ENCODE measurements at regions not wholly inside any gene's neighbourhood (a gene's known extent, or its start where the extent isn't known, plus 50 kb on each side); places are given as distances from the start of the nearest gene placed in this dataset.
"Not testable (repeated sequence)": the region's sequence is repeated elsewhere in the genome, so short reads cannot be mapped to it uniquely, and the experiment has no call there.

DNA sequence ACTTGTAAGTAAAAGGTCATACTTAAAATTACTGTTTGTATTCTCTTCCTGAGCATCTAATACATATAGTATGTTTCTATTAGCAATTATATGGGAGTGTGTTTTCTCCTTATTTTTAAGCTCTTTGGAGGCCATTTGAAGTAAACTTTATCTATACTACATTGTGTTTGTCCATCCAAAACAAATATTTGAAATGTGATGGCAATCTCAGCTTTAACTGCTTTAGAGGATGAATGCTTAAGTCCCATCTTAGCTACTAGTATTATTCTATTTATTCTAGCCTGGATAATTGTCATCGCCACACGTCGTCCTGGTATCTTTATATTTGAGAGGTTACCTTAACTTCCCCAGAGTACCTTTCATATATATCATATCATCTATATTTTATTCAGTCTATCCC, 335.8 kb downstream of the NAF1 start:
- Histone ChIP-seq H3K4me1 (ENCODE audit: control insufficient read depth, insufficient read depth, low read length) (no peaks in the 10 kb centered on the region), H3K4me3 (ENCODE audit: low read depth in 2 of 2, low read length in 2 of 2) (no peak overlapping the region), H3K36me3 (ENCODE audit: control insufficient read depth, insufficient read depth, low read length) (no peaks in the 10 kb centered on the region), H3K27me3 (ENCODE audit: control insufficient read depth, insufficient read depth, low read length) (no peaks in the 10 kb centered on the region), H3K27ac (ENCODE audit: low read length) (no peak overlapping the region), H3K9me3 (ENCODE audit: control insufficient read depth, insufficient read depth, low read depth, low read length) (no peaks in the 10 kb centered on the region)
- ChIA-PET CTCF (no interaction called here), POLR2A (no interaction called here)
- no peak for DNase-seq (ENCODE audit: low read depth, low spot score)
- no peak for ATAC-seq
- TF ChIP-seq TCF7L2 (IDR thresholded peaks at IDR 0.05; ENCODE audit: low read depth, low read length) (no peak), POLR2AphosphoS5 (IDR thresholded peaks at IDR 0.05; ENCODE audit: low read depth, low read length) (no peak)
- TF ChIP-seq, protein P1, sequence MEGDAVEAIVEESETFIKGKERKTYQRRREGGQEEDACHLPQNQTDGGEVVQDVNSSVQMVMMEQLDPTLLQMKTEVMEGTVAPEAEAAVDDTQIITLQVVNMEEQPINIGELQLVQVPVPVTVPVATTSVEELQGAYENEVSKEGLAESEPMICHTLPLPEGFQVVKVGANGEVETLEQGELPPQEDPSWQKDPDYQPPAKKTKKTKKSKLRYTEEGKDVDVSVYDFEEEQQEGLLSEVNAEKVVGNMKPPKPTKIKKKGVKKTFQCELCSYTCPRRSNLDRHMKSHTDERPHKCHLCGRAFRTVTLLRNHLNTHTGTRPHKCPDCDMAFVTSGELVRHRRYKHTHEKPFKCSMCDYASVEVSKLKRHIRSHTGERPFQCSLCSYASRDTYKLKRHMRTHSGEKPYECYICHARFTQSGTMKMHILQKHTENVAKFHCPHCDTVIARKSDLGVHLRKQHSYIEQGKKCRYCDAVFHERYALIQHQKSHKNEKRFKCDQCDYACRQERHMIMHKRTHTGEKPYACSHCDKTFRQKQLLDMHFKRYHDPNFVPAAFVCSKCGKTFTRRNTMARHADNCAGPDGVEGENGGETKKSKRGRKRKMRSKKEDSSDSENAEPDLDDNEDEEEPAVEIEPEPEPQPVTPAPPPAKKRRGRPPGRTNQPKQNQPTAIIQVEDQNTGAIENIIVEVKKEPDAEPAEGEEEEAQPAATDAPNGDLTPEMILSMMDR (IDR thresholded peaks at IDR 0.05): no peak
- TF ChIP-seq, protein P2, sequence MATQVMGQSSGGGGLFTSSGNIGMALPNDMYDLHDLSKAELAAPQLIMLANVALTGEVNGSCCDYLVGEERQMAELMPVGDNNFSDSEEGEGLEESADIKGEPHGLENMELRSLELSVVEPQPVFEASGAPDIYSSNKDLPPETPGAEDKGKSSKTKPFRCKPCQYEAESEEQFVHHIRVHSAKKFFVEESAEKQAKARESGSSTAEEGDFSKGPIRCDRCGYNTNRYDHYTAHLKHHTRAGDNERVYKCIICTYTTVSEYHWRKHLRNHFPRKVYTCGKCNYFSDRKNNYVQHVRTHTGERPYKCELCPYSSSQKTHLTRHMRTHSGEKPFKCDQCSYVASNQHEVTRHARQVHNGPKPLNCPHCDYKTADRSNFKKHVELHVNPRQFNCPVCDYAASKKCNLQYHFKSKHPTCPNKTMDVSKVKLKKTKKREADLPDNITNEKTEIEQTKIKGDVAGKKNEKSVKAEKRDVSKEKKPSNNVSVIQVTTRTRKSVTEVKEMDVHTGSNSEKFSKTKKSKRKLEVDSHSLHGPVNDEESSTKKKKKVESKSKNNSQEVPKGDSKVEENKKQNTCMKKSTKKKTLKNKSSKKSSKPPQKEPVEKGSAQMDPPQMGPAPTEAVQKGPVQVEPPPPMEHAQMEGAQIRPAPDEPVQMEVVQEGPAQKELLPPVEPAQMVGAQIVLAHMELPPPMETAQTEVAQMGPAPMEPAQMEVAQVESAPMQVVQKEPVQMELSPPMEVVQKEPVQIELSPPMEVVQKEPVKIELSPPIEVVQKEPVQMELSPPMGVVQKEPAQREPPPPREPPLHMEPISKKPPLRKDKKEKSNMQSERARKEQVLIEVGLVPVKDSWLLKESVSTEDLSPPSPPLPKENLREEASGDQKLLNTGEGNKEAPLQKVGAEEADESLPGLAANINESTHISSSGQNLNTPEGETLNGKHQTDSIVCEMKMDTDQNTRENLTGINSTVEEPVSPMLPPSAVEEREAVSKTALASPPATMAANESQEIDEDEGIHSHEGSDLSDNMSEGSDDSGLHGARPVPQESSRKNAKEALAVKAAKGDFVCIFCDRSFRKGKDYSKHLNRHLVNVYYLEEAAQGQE (IDR thresholded peaks at IDR 0.05; ENCODE audit: insufficient read depth in 1 of 2, low read depth in 2 of 2, low read length in 1 of 2): no peak
- no TSS peak for BruUV-seq (replicated peaks)
- intact Hi-C loops (cut with micrococcal nuclease; ENCODE audit: unreplicated experiment): no loop called here
- in situ Hi-C loops (cut with HindIII; ENCODE audit: low pct_unique_long_range_greater_than_20kb, low sequenced_read_pairs): no loop called here

DNA sequence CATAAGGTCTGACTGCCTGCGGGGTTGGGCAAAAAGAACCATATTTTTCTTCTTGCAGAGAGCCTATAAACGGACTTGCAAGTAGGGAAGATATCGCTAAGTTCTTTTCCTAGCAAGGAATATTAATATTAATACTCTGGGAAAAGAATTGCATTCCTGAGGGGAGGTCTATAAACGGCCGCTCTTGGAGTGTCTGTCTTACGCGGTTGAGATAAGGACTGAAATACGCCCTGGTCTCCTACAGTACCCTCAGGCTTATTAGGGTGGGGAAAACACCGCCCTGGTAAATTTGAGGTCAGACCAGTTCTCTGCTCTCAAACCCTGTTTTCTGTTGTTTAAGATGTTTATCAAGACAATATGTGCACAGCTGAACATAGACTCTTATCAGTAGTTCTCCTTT, 349.3 kb downstream of the NAF1 start:
- H3K9me3 ChIP-seq (ENCODE audit: control insufficient read depth, insufficient read depth, low read depth, low read length); in situ Hi-C loops (cut with HindIII; ENCODE audit: low pct_unique_long_range_greater_than_20kb, low sequenced_read_pairs); BruUV-seq (replicated peaks); H3K4me1 ChIP-seq (ENCODE audit: control insufficient read depth, insufficient read depth, low read length); ATAC-seq; H3K27ac ChIP-seq (ENCODE audit: low read length); intact Hi-C loops (cut with micrococcal nuclease; ENCODE audit: unreplicated experiment); DNase-seq (ENCODE audit: low read depth, low spot score); CTCF ChIA-PET; POLR2A ChIA-PET; H3K36me3 ChIP-seq (ENCODE audit: control insufficient read depth, insufficient read depth, low read length); H3K4me3 ChIP-seq (ENCODE audit: low read depth in 2 of 2, low read length in 2 of 2); H3K27me3 ChIP-seq (ENCODE audit: control insufficient read depth, insufficient read depth, low read length): not testable (repeated sequence)

DNA sequence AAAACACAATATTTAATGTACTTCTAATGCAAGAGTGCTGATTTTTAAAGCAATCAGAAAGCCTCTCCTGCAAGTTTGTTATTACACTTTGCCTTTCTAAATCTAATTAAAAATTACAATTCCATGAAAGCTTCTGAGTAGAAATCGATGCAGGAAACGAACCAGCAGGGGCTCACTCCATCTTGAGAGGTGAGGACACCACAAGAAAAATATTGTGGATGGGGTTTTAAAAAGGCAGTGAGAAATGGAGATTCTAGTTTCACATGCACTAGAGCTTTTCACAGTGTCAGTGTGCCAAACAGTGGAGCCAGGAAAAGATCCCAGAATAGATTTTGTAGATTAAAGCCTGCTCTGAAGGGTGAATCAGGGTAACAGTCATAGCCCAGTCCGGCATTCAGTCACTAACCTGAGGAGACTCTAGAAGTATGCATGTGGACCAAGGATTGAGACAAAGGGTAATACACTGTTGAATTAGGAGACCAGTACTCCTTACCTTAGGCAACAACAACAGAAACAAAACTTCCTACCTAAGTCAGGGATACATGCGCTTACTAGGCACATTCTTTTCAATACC, 362.3 kb downstream of the NAF1 start:
- DNase-seq (ENCODE audit: low read depth, low spot score): no peak
- ChIA-PET POLR2A (no interaction called here), CTCF (no interaction called here)
- Histone ChIP-seq H3K4me3 (ENCODE audit: low read depth in 2 of 2, low read length in 2 of 2) (no peak overlapping the region), H3K36me3 (ENCODE audit: control insufficient read depth, insufficient read depth, low read length) (no peaks in the 10 kb centered on the region), H3K27me3 (ENCODE audit: control insufficient read depth, insufficient read depth, low read length) (no peaks in the 10 kb centered on the region), H3K27ac (ENCODE audit: low read length) (no peak overlapping the region), H3K4me1 (ENCODE audit: control insufficient read depth, insufficient read depth, low read length) (no peaks in the 10 kb centered on the region), H3K9me3 (ENCODE audit: control insufficient read depth, insufficient read depth, low read depth, low read length) (no peaks in the 10 kb centered on the region)
- TF ChIP-seq TCF7L2 (IDR thresholded peaks at IDR 0.05; ENCODE audit: low read depth, low read length): no peak
- TF ChIP-seq, protein P1 (IDR thresholded peaks at IDR 0.05): no peak
- TF ChIP-seq, protein P2 (IDR thresholded peaks at IDR 0.05; ENCODE audit: insufficient read depth in 1 of 2, low read depth in 2 of 2, low read length in 1 of 2): no peak
- no peak for TF ChIP-seq POLR2AphosphoS5 (IDR thresholded peaks at IDR 0.05; ENCODE audit: low read depth, low read length)
- no peak for TF ChIP-seq SIN3A (IDR thresholded peaks at IDR 0.05; ENCODE audit: borderline replicate concordance, insufficient read depth, low read depth, low read length)
- in situ Hi-C loops (cut with HindIII; ENCODE audit: low pct_unique_long_range_greater_than_20kb, low sequenced_read_pairs): no loop called here
- no TSS peak for BruUV-seq (replicated peaks)
- no peak for ATAC-seq
- intact Hi-C loops (cut with micrococcal nuclease; ENCODE audit: unreplicated experiment): no loop called here

All from Panc1 (cell line).